Heart right ventricle (tissue), 16 donors: ENCODE measurements at regions not wholly inside any gene's neighbourhood (a gene's known extent, or its start where the extent isn't known, plus 50 kb on each side); places are given as distances from the start of the nearest gene placed in this dataset.
A peak's percentile ranks its signal among the peaks of the same experiment; 100 is the strongest.

Experiments
- ATAC-seq, 8 donors: fragments of 200-7000 bp; cut with Tn5 transposase; one replicate each; pipeline ENCODE4 v1.9.1; 2020; ENCODE audit warnings: mild to moderate bottlenecking in 8 of 8, moderate library complexity in 8 of 8, moderate number of reproducible peaks in 1 of 8
- DNase-seq, 2 donors: peaks; one replicate each; pipeline ENCODE4 v3.0.0-alpha.2; 2020
- H3K27ac ChIP-seq, 10 donors: fragments of 200-600 bp; sonication (generic) in 2 of 10; one replicate each; pipeline versions ENCODE4 v1.5.0 to v1.8.0; 2020 to 2022; ENCODE audit warnings: mild to moderate bottlenecking in 3 of 10
- H3K27me3 ChIP-seq, 7 donors: fragments of 200-600 bp; one replicate each; pipeline ENCODE4 v1.8.0; 2021 to 2022; ENCODE audit warnings: mild to moderate bottlenecking in 2 of 7
- H3K36me3 ChIP-seq, 9 donors: fragments of 200-600 bp; sonication (generic) in 1 of 9; one replicate each; pipeline versions ENCODE4 v1.5.0 to v1.8.0; 2020 to 2022; ENCODE audit warnings: mild to moderate bottlenecking in 2 of 9
- H3K4me1 ChIP-seq, 9 donors: fragments of 200-600 bp; sonication (generic) in 1 of 9; one replicate each; pipeline versions ENCODE4 v1.5.0 to v1.8.0; 2020 to 2022; ENCODE audit warnings: mild to moderate bottlenecking in 4 of 9
- H3K4me3 ChIP-seq, 10 donors: fragments of 200-600 bp; sonication (generic) in 2 of 10; one replicate each; pipeline versions ENCODE4 v1.5.0 to v1.8.0; 2020 to 2022; ENCODE audit warnings: mild to moderate bottlenecking in 7 of 10, moderate library complexity in 2 of 10
- H3K9me3 ChIP-seq, 11 donors: fragments of 200-600 bp in 10 of 11; sonication (generic) in 2 of 11; one replicate each; pipeline versions ENCODE4 v1.5.0 to v1.8.0; 2013 to 2022; ENCODE audit warnings: mild to moderate bottlenecking in 2 of 11, control low read depth in 1 of 11, moderate library complexity in 1 of 11
- WGBS, 2 donors: extraction: QIAGEN DNeasy Blood & Tissue Kit; methylation state at CpG; one replicate each; pipeline ENCODE4 v1.1.7; 2013; ENCODE audit warnings: inconsistent platforms in 1 of 2; 5-methylcytosine and 5-hydroxymethylcytosine counted together
- intact Hi-C, 10 donors: fragments of 100-400 bp; cut with DNase I; formaldehyde crosslinking; loops; one replicate each; pipeline versions ENCODE4 v1.11.1 to v1.14.2; 2022
- TF ChIP-seq, protein P1 (sequence below), 9 donors: fragments of 200-600 bp; sonication (generic) in 2 of 9; IDR thresholded peaks; one replicate each; pipeline versions ENCODE4 v1.5.0 to v1.8.0; 2021 to 2022; ENCODE audit warnings: antibody characterized with exemption in 9 of 9, mild to moderate bottlenecking in 5 of 9, moderate library complexity in 1 of 9
- donor health status: Arrhythmogenic right ventricular cardiomyopathy.
- donor health status: ischemic (EF 13 %, LVEDD 7.1; RV severe dilation, severe dysfunction).
- donor health status: healthy with polysubstance abuse.
- donor health status: DM: no; HTN: yes; CAD: no.
- donor health status: DM: no; HTN: no; CAD: no.
- donor health status: ischemic (EF 25% LVEDD 6.9; RV normal size, moderate dysfunction).
- donor health status: ischemic (EF 25% LVEDD 5.7; RV mildly dilated, moderate dysfunction).
- donor health status: healthy.
- donor health status: DM: yes; HTN: yes; CAD: no.
- donor health status: Ischemic cardiomyopathy.
- donor health status: ischemic (EF 35%, LVEDD 5.7; RV mildly dilated, moderate dysfunction).
- donor health status: nonischemic (EF 11% LVEDD 7.7; RV severe dilation, severe dysfunction).
- donor health status: DM: yes; HTN: yes; CAD: no.
- donor health status: PGD.
- donor health status: ischemic (EF 29% LVEDD 5.4; RV normal size, mild dysfunction).
- donor health status: nonischemic (EF 23%, LVEDD 6.1; RV moderate dilation, normal function).

DNA sequence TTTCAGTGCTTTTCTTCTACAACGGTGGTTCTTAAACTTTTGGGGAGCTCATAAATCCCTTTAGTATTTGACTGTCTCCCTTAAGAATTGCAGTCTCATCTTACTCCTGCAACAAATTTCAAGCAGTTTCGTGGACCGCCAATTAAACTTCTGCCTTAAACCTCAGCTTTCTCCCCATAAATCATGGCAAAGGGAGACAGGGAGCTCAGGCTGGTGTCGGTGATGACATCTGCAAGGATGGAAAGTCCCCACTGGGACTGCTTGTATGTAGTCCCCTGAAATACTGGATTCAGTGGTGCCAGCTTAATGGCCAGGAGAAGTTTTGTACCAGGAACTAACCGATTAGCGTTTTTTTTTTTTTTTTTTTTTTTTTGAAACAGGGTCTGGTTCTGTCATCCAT is 148.7 kb upstream of the ITGA6 start:
- H3K27me3 ChIP-seq, result peaks cover 0 to 7% (median 0%) of the 10 kb centered on the region in 7 donors
- H3K27ac ChIP-seq, result no peak overlapping the region
- H3K4me1 ChIP-seq, result peaks cover 0 to 44% (median 0%) of the 10 kb centered on the region in 9 donors
- peaks cover 0 to 8% (median 0%) of the 10 kb centered on the region in 11 donors for H3K9me3 ChIP-seq
- DNase-seq, result no peak
- ATAC-seq, result no peak
- WGBS, 2 donors, result 85 to 91% methylated on average over 6 of the region's 6 CpGs
- H3K36me3 ChIP-seq, result no peaks in the 10 kb centered on the region
- intact Hi-C loops, result loop anchor here in 2 of 10 donors (5.0 to 10.0 kb wide), 2 partner anchors 186 to 671 kb away; no protein-coding TSS in a partner anchor
- H3K4me3 ChIP-seq, result no peak overlapping the region
- TF ChIP-seq, protein P1, sequence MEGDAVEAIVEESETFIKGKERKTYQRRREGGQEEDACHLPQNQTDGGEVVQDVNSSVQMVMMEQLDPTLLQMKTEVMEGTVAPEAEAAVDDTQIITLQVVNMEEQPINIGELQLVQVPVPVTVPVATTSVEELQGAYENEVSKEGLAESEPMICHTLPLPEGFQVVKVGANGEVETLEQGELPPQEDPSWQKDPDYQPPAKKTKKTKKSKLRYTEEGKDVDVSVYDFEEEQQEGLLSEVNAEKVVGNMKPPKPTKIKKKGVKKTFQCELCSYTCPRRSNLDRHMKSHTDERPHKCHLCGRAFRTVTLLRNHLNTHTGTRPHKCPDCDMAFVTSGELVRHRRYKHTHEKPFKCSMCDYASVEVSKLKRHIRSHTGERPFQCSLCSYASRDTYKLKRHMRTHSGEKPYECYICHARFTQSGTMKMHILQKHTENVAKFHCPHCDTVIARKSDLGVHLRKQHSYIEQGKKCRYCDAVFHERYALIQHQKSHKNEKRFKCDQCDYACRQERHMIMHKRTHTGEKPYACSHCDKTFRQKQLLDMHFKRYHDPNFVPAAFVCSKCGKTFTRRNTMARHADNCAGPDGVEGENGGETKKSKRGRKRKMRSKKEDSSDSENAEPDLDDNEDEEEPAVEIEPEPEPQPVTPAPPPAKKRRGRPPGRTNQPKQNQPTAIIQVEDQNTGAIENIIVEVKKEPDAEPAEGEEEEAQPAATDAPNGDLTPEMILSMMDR (IDR thresholded peaks at IDR 0.05), result no peak

DNA sequence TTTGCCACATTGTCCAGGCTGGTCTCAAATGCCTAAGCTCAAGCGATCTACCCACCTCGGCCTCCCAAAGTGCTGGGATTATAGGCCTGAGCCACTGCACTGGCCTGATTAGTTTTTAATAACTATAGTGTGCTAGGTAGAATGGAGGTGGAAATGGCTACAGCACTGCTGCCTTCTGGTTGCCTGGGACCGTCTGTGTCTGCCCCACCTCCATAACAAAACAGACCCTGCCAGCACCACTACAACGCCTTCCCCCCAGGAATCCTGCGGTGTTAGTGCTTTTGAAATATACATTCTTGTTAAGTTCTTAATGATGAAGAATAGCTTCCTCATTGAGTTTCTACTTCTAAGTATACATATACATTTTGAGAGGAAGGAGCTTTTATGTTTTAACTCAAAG is 148.2 kb upstream of the ITGA6 start:
- intact Hi-C loops, result loop anchor here in 2 of 10 donors (5.0 to 10.0 kb wide), 2 partner anchors 186 to 672 kb away; no protein-coding TSS in a partner anchor
- TF ChIP-seq, protein P1 (IDR thresholded peaks at IDR 0.05), result no peak
- Histone ChIP-seq H3K4me3 (no peak overlapping the region), H3K27ac (no peak overlapping the region), H3K36me3 (no peaks in the 10 kb centered on the region), H3K4me1 (peaks cover 0 to 46% (median under 1%) of the 10 kb centered on the region in 9 donors), H3K27me3 (peaks cover 0 to 7% (median 0%) of the 10 kb centered on the region in 7 donors), H3K9me3 (peaks cover 0 to 8% (median 0%) of the 10 kb centered on the region in 11 donors)
- DNase-seq (no peak), ATAC-seq (no peak)
- WGBS, 2 donors, result 91 to 94% methylated on average over 5 of the region's 5 CpGs

DNA sequence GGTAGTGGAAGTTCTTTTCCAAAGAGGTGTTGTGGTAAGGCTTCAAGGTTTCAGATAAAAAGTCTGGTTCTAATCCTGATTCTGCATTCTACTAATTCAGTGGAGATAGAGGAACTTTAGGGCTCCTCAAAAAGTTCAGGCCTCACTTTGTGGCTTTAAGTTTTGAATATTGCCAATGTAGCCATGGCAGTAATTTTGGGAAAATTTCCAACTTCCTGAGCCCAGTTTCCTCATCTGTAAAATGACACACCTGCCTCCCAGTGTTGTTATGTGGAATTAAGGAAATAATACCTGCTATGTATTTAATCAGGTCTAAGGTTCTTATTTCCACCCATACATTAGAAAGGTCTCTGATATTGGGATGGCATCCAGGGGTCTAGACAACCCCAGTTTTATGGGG is 147.6 kb upstream of the ITGA6 start:
- peaks cover 0 to 7% (median 0%) of the 10 kb centered on the region in 7 donors for H3K27me3 ChIP-seq
- ATAC-seq (no peak), DNase-seq (no peak)
- H3K27ac ChIP-seq, result no peak overlapping the region
- no peaks in the 10 kb centered on the region for H3K36me3 ChIP-seq
- H3K4me1 ChIP-seq, result peaks cover 0 to 52% (median 7%) of the 10 kb centered on the region in 9 donors
- TF ChIP-seq, protein P1 (IDR thresholded peaks at IDR 0.05), result no peak
- no peak overlapping the region for H3K4me3 ChIP-seq
- peaks cover 0 to 8% (median 0%) of the 10 kb centered on the region in 11 donors for H3K9me3 ChIP-seq
- intact Hi-C loops, result loop anchor here in 3 of 10 donors (5.0 to 10.0 kb wide), 2 partner anchors 185 to 673 kb away; no protein-coding TSS in a partner anchor

DNA sequence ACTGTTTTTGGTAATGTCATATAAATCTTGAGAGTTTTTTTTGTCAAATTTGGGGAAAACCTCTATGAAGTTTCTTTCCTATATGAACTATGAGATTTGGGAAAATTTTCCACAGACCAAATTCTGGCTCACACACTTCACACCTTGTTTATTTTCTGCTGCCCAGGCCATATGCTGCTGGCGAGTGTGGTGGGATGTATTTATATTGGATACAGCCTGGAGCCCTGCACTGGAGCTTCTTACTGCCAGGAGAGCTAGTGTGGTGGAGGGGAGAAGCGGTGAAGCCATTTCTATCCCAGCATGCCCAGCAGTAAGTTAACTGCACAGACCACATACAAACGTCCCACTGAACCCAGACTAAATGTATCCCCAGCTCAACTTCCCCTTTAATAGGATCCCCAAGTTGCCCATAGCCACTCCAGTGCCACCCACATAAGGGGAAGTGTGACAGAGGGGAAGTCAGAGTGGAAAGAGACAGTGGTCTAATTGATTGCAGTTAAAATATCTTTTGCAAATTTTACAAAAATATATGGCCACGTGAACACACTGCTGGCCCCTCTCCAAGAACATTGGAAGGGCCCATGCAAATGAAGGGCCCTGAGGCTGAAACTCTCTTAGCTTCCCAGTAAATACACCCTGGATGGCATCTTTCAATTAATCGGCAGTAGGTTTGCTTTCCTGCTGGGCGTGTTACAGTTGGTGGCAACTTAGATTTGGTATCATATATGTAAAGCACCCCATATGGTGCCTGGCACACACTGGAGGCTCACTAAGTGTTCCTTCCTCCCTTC is 146.6 kb upstream of the ITGA6 start:
- no peak overlapping the region for H3K4me3 ChIP-seq
- TF ChIP-seq, protein P1 (IDR thresholded peaks at IDR 0.05), result no peak
- peak in 7 of 8 donors; percentile 42 to 77 (median 63) for ATAC-seq
- peak overlapping the region in 1 of 10 donors; percentile 20 for H3K27ac ChIP-seq
- no peaks in the 10 kb centered on the region for H3K36me3 ChIP-seq
- WGBS, 2 donors, result 78% methylated on average over 6 of the region's 6 CpGs
- H3K27me3 ChIP-seq, result no peaks in the 10 kb centered on the region
- DNase-seq, result peak in 1 of 2 donors; percentile 18
- intact Hi-C loops, result loop anchor here in 2 of 10 donors (10.0 kb wide), 1 partner anchor 184 kb away; no protein-coding TSS in a partner anchor
- H3K9me3 ChIP-seq, result peaks cover 0 to 8% (median 0%) of the 10 kb centered on the region in 11 donors
- peaks cover 2 to 61% (median 16%) of the 10 kb centered on the region in 9 donors for H3K4me1 ChIP-seq
